Coronary artery (tissue), 2 donors: ENCODE measurements at regions not wholly inside any gene's neighbourhood (a gene's known extent, or its start where the extent isn't known, plus 50 kb on each side); places are given as distances from the start of the nearest gene placed in this dataset.

Experiments used
- DNase-seq: peaks from one replicate; pipeline ENCODE4 v3.0.0-alpha.2; 2017; ENCODE audit warnings: low spot score
- H3K27ac ChIP-seq, 2 donors: fragments of 200-600 bp; sonication (generic); one replicate each; pipeline ENCODE4 v1.5.1; 2016 to 2019
- H3K4me3 ChIP-seq: fragments of 200-600 bp; sonication (generic); 2 replicates; pipeline ENCODE4 v1.5.1; 2016; ENCODE audit warnings: mild to moderate bottlenecking, moderate library complexity
- CTCF ChIP-seq: fragments of 200-600 bp; sonication (generic); IDR thresholded peaks from one replicate; pipeline ENCODE4 v1.5.1; 2019; ENCODE audit warnings: antibody characterized with exemption

DNA sequence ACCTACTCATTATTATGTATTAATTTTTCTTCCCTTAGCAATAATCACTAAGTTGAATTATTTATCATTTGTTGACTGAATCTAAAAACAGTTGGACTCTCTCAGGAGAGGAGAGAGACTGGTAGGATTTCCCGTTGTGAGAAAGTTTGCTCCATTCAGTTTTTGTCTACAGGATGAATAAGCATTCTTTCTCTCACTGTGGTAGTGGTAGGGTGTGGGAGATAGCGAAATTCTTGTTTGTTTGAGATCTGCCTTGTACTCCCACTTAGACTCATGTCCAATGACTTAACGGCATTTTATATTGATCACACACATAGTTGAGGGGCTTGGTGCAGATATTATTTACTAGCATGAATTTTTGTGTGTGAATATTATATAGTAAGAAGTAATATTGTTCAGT, 421.0 kb upstream of the PDE3A start:
- Histone ChIP-seq H3K4me3 (no peak overlapping the region), H3K27ac (no peak overlapping the region)
- no peak for DNase-seq
- TF ChIP-seq CTCF: no peak

GRCh38 chr12:19951664-19952063, 416.7 kb upstream of the PDE3A start:
- no peak overlapping the region for H3K27ac ChIP-seq
- TF ChIP-seq CTCF: no peak
- no peak for DNase-seq
- H3K4me3 ChIP-seq: no peak overlapping the region

DNA sequence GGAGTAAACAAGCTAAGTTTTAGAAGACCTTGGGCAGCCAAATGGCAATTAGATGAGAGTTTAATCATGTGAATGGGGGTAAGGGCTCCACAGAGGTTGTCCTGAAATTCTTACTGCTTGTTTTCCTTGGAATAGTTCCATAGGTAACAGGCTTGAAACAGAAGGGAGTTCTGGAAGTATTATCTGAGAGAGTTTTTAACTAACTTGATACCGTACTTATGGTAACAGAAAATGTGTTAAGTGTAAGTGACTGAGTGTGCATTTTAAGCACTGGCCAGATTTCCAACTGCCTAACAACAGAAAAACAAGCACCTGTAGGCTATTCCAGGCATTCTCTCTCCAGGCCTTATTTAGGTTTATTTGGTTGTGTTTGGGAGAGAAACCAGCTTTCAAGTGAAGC, 414.6 kb upstream of the PDE3A start:
- H3K4me3 ChIP-seq: no peak overlapping the region
- H3K27ac ChIP-seq: no peak overlapping the region
- no peak for DNase-seq
- TF ChIP-seq CTCF: no peak

DNA sequence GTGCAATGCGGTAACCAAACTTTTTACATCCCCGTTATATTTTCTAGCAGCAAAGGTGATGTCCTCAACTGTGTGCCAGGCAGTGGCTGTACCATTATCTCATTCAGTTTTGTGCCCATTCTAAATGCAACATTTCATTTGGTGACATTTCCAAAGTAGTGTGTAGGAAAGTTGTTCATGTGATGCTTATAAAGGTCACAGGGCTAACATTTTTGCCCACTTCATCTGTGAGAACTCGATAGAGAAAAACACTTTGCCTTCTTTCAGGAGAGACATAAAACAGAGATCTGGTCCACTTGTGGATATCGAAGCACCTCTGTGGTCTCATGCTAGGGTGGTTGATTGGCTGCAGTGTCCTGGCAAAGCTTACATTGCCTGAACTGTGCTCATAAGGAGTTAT, 414.2 kb upstream of the PDE3A start:
- Histone ChIP-seq H3K4me3 (no peak overlapping the region), H3K27ac (no peak overlapping the region)
- no peak for TF ChIP-seq CTCF
- no peak for DNase-seq

DNA sequence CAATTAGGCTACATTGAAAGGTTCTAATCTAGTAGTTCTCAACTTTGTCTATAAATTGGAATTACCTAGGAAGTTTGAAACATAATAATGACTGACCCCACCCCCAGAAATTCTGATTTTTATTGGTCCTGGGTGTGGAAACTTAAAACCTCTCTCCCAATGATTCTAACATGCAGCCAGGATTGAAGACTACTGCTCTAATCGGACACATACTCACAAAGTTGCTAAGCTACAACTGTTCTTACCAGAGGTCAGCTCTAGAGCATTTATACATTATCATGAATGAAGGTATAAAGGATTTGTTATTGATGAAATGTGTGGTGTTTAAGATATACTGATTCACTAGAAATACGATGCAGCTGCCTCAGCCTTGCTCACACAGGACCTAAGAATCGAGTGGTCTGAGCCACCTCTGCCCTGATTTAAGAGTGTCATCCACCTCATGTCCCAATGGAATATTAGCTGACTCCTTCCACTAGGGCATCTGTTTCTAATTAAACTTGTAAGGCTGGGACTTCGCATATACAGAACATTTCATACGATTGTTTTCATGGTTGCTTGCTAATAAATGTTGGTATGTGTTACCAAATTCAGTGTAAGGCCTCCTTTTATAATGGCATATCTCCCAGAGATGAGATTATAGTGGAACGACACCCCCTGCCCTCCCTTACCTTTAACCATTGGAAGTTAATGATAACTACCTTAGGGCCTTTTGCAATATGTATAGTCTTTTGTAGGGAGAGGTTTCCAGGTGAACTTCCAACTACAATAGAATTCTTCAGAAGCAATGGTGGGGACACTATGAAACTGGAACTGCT, 410.8 kb upstream of the PDE3A start:
- no peak overlapping the region for H3K4me3 ChIP-seq
- H3K27ac ChIP-seq: no peak overlapping the region
- TF ChIP-seq CTCF: no peak
- no peak for DNase-seq

DNA sequence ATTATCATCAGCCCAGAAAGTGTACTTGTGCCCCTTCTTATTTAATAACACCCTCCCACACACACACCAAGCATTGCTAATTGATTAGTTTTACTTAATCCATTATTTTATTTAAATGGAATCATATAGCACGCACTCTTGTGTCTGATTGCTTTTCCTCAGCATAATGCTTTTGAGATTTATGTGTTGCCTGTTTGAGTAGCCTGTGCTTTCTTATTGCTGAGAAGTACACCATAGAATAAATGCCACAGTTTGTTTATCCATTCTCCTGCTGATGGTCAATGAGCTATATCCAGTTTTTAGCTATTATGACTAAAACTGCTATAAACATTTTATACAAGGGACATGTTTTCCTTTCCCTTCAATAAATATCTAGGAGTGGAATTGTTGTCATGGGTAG, 409.9 kb upstream of the PDE3A start:
- no peak overlapping the region for H3K27ac ChIP-seq
- TF ChIP-seq CTCF: no peak
- no peak overlapping the region for H3K4me3 ChIP-seq
- DNase-seq: no peak

- Histone ChIP-seq H3K27ac (no peak overlapping the region), H3K4me3 (no peak overlapping the region)
- DNase-seq: no peak
- TF ChIP-seq CTCF: no peak
These were observed 409.0 kb upstream of the PDE3A start for GRCh38 chr12:19959353-19959752.
